Spleen (tissue), 11 donors: ENCODE measurements at regions not wholly inside any gene's neighbourhood (a gene's known extent, or its start where the extent isn't known, plus 50 kb on each side); places are given as distances from the start of the nearest gene placed in this dataset.

Experiments used
- DNase-seq: peaks from one replicate; pipeline ENCODE4 v3.0.0-alpha.2; 2020
- H3K27ac ChIP-seq, 8 donors: fragments of 200-600 bp; sonication (generic) in 7 of 8; 1 replicate in 4 of 8; 2 replicates in 4 of 8; pipeline versions ENCODE4 v1.5.0 to v1.8.0; 2016 to 2021; ENCODE audit warnings: inconsistent platforms in 4 of 8, mild to moderate bottlenecking in 4 of 8, moderate library complexity in 1 of 8
- H3K27me3 ChIP-seq, 7 donors: fragments of 200-600 bp; sonication (generic) in 6 of 7; replicated peaks in 1 of 7; 1 replicate in 4 of 7; 2 replicates in 3 of 7; pipeline versions ENCODE4 v1.5.0 to v1.8.0; 2016 to 2021; ENCODE audit warnings: inconsistent platforms in 3 of 7, mild to moderate bottlenecking in 1 of 7
- H3K36me3 ChIP-seq, 6 donors: fragments of 200-600 bp; sonication (generic) in 5 of 6; 1 replicate in 4 of 6; 2 replicates in 2 of 6; pipeline versions ENCODE4 v1.5.0 to v1.8.0; 2016 to 2021; ENCODE audit warnings: inconsistent platforms in 2 of 6
- H3K4me1 ChIP-seq, 6 donors: fragments of 200-600 bp; sonication (generic) in 5 of 6; 1 replicate in 3 of 6; 2 replicates in 3 of 6; pipeline versions ENCODE4 v1.5.0 to v1.8.0; 2016 to 2021; ENCODE audit warnings: inconsistent platforms in 3 of 6
- H3K4me3 ChIP-seq, 8 donors: fragments of 200-600 bp; sonication (generic) in 7 of 8; 1 replicate in 4 of 8; 2 replicates in 4 of 8; pipeline versions ENCODE4 v1.5.0 to v1.8.0; 2016 to 2021; ENCODE audit warnings: inconsistent platforms in 4 of 8, mild to moderate bottlenecking in 4 of 8, moderate library complexity in 2 of 8
- H3K9me3 ChIP-seq, 8 donors: fragments of 200-600 bp; sonication (generic) in 7 of 8; 1 replicate in 4 of 8; 2 replicates in 4 of 8; pipeline versions ENCODE4 v1.5.0 to v1.8.0; 2016 to 2021; ENCODE audit warnings: inconsistent platforms in 4 of 8
- CTCF ChIP-seq, 11 experiments: fragments of 200-600 bp in 7 of 11; fragments of 450-650 bp in 4 of 11; sonication (generic) in 4 of 11; IDR thresholded peaks in 8 of 11; conservative IDR thresholded peaks in 3 of 11; 1 replicate in 7 of 11; 2 replicates in 4 of 11; pipeline versions ENCODE4 v1.4.0 to v1.8.0; 2016 to 2021; ENCODE audit warnings: antibody characterized with exemption in 11 of 11, inconsistent platforms in 4 of 11, mild to moderate bottlenecking in 1 of 11
- POLR2A ChIP-seq, 3 donors: fragments of 450-650 bp; IDR thresholded peaks; one replicate each; pipeline ENCODE4 v1.5.1; 2017; ENCODE audit warnings: antibody characterized with exemption in 3 of 3, mild to moderate bottlenecking in 1 of 3
- POLR2AphosphoS5 ChIP-seq, 3 donors: sonication (generic); formaldehyde crosslinking; IDR thresholded peaks; one replicate each; pipeline ENCODE4 v1.5.1; 2017; ENCODE audit warnings: antibody characterized with exemption in 3 of 3
- WGBS, 5 donors: extraction: QIAGEN DNeasy Blood & Tissue Kit in 3 of 5; methylation state at CpG; one replicate each; pipeline versions ENCODE4 v1.1.5 to v1.1.7; 2013 to 2018; 5-methylcytosine and 5-hydroxymethylcytosine counted together
- intact Hi-C: fragments of 100-400 bp; cut with DNase I; formaldehyde crosslinking; loops from one replicate; pipeline ENCODE4 v1.15.0; 2023; ENCODE audit warnings: low total_unique reads
- donor health status: healthy with polysubstance abuse.
- donor health status: DM: no; HTN: no; CAD: no; lungs with moderate emphysema.
- donor health status: DM: no; HTN: no; CAD: no.
- donor health status: Bipolar disorder and iron deficiency.
- donor health status: healthy.
- donor health status: DM: no; HTN: no; CAD: no.
- donor health status: DM: yes; HTN: yes; CAD: no.

GRCh38 chr5:56434986-56435385 is 201.9 kb upstream of the ANKRD55 start:
- 83 to 93% (median 89%) methylated on average over 3 of the region's 3 CpGs for WGBS, 5 donors
- H3K27me3 ChIP-seq = no peaks in the 10 kb centered on the region
- H3K4me3 ChIP-seq = no peak overlapping the region
- no peak for DNase-seq
- H3K4me1 ChIP-seq = peaks cover 0 to 7% (median 0%) of the 10 kb centered on the region in 6 donors
- no peak overlapping the region for H3K27ac ChIP-seq
- no peaks in the 10 kb centered on the region for H3K9me3 ChIP-seq
- TF ChIP-seq POLR2A (IDR thresholded peaks at IDR 0.05) (no peak), CTCF (IDR thresholded peaks at IDR 0.05 in 8 of 11, conservative IDR thresholded peaks at IDR 0.05 in 3 of 11) (no peak)
- H3K36me3 ChIP-seq = no peaks in the 10 kb centered on the region
- intact Hi-C loops = no loop called here

GRCh38 chr5:56433039-56433617 is 200.0 kb upstream of the ANKRD55 start:
- H3K27me3 ChIP-seq = no peaks in the 10 kb centered on the region
- no peak for DNase-seq
- TF ChIP-seq POLR2AphosphoS5 (IDR thresholded peaks at IDR 0.05) (no peak), CTCF (IDR thresholded peaks at IDR 0.05 in 8 of 11, conservative IDR thresholded peaks at IDR 0.05 in 3 of 11) (no peak), POLR2A (IDR thresholded peaks at IDR 0.05) (no peak)
- H3K4me3 ChIP-seq = no peak overlapping the region
- H3K27ac ChIP-seq = no peak overlapping the region
- peaks cover 0 to 7% (median 0%) of the 10 kb centered on the region in 6 donors for H3K4me1 ChIP-seq
- no peaks in the 10 kb centered on the region for H3K36me3 ChIP-seq
- 78 to 91% (median 87%) methylated on average over 2 of the region's 2 CpGs for WGBS, 5 donors
- intact Hi-C loops = no loop called here
- no peaks in the 10 kb centered on the region for H3K9me3 ChIP-seq

GRCh38 chr5:56432321-56432720 is 199.2 kb upstream of the ANKRD55 start:
- no peak overlapping the region for H3K27ac ChIP-seq
- no peaks in the 10 kb centered on the region for H3K27me3 ChIP-seq
- no peak overlapping the region for H3K4me3 ChIP-seq
- no peaks in the 10 kb centered on the region for H3K36me3 ChIP-seq
- H3K9me3 ChIP-seq = no peaks in the 10 kb centered on the region
- no peak for TF ChIP-seq POLR2AphosphoS5 (IDR thresholded peaks at IDR 0.05)
- no peak for TF ChIP-seq CTCF (IDR thresholded peaks at IDR 0.05 in 8 of 11, conservative IDR thresholded peaks at IDR 0.05 in 3 of 11)
- no peak for TF ChIP-seq POLR2A (IDR thresholded peaks at IDR 0.05)
- no peak for DNase-seq
- peaks cover 0 to 7% (median 0%) of the 10 kb centered on the region in 6 donors for H3K4me1 ChIP-seq
- intact Hi-C loops = no loop called here

GRCh38 chr5:56430422-56430821 is 197.3 kb upstream of the ANKRD55 start:
- Histone ChIP-seq H3K9me3 (no peaks in the 10 kb centered on the region), H3K27me3 (no peaks in the 10 kb centered on the region), H3K4me3 (no peak overlapping the region), H3K4me1 (peaks cover 0 to 7% (median 0%) of the 10 kb centered on the region in 6 donors), H3K27ac (no peak overlapping the region), H3K36me3 (no peaks in the 10 kb centered on the region)
- no peak for DNase-seq
- intact Hi-C loops = no loop called here
- 39 to 89% (median 86%) methylated on average over 1 of the region's 1 CpG for WGBS, 5 donors
- TF ChIP-seq POLR2AphosphoS5 (IDR thresholded peaks at IDR 0.05) = no peak
- TF ChIP-seq CTCF (IDR thresholded peaks at IDR 0.05 in 8 of 11, conservative IDR thresholded peaks at IDR 0.05 in 3 of 11) = no peak
- no peak for TF ChIP-seq POLR2A (IDR thresholded peaks at IDR 0.05)
